Activated T-cell treated with anti-CD3 and anti-CD28 coated beads, Interleukin-2, amount 50 U/mL, for 4 hours (primary cell): ENCODE measurements at regions not wholly inside any gene's neighbourhood (a gene's known extent, or its start where the extent isn't known, plus 50 kb on each side); places are given as distances from the start of the nearest gene placed in this dataset.

Experiments used
- ATAC-seq, 2 donors: fragments of 200-7000 bp; cut with Tn5 transposase; one replicate each; pipeline ENCODE4 v1.10.0; 2021
- DNase-seq: peaks from one replicate; pipeline ENCODE4 v3.0.0-alpha.2; 2020
- H3K27me3 Mint-ChIP-seq: one replicate; pipeline ENCODE4 v1.8.0; 2021; ENCODE audit warnings: low read depth, mixed read lengths
- H3K36me3 Mint-ChIP-seq: one replicate; pipeline ENCODE4 v1.8.0; 2022; ENCODE audit warnings: mixed read lengths; ENCODE audit not compliant: insufficient read depth
- H3K4me1 Mint-ChIP-seq: one replicate; pipeline ENCODE4 v1.8.0; 2021; ENCODE audit warnings: low read depth, mixed read lengths
- H3K4me3 Mint-ChIP-seq: one replicate; pipeline ENCODE4 v1.8.0; 2021; ENCODE audit warnings: mild to moderate bottlenecking, moderate library complexity, mixed read lengths
- H3K9me3 Mint-ChIP-seq: one replicate; pipeline ENCODE4 v1.8.0; 2021; ENCODE audit warnings: mixed read lengths

GRCh38 chr3:174423936-174424335, 435.2 kb upstream of the NAALADL2 start:
- H3K4me3 Mint-ChIP-seq: no peak overlapping the region

GRCh38 chr3:174424656-174425055, 434.5 kb upstream of the NAALADL2 start:
- Mint-ChIP-seq H3K36me3 (no peaks in the 10 kb centered on the region), H3K9me3 (no peaks in the 10 kb centered on the region), H3K4me3 (no peak overlapping the region), H3K4me1 (no peaks in the 10 kb centered on the region), H3K27me3 (no peaks in the 10 kb centered on the region)
- ATAC-seq (no peak), DNase-seq (no peak)

More at GRCh38 chr3:174423936-174424335, 435.2 kb upstream of the NAALADL2 start:
- no peaks in the 10 kb centered on the region for H3K9me3 Mint-ChIP-seq
- no peak for ATAC-seq
- H3K36me3 Mint-ChIP-seq: no peaks in the 10 kb centered on the region
- no peaks in the 10 kb centered on the region for H3K4me1 Mint-ChIP-seq
- no peaks in the 10 kb centered on the region for H3K27me3 Mint-ChIP-seq
- DNase-seq: no peak

- Mint-ChIP-seq H3K36me3 (no peaks in the 10 kb centered on the region), H3K4me1 (no peaks in the 10 kb centered on the region), H3K4me3 (no peak overlapping the region), H3K27me3 (no peaks in the 10 kb centered on the region), H3K9me3 (no peaks in the 10 kb centered on the region)
- DNase-seq (no peak), ATAC-seq (no peak)
Observed at GRCh38 chr3:174425422-174425821, 433.7 kb upstream of the NAALADL2 start.

GRCh38 chr3:174430986-174431385, 428.1 kb upstream of the NAALADL2 start:
- H3K27me3 Mint-ChIP-seq: no peaks in the 10 kb centered on the region
- DNase-seq (no peak), ATAC-seq (no peak)

GRCh38 chr3:174431717-174432116, 427.4 kb upstream of the NAALADL2 start:
- Mint-ChIP-seq H3K36me3 (no peaks in the 10 kb centered on the region), H3K9me3 (no peaks in the 10 kb centered on the region), H3K4me3 (no peak overlapping the region), H3K4me1 (no peaks in the 10 kb centered on the region), H3K27me3 (no peaks in the 10 kb centered on the region)
- DNase-seq: no peak
- ATAC-seq: no peak

More at GRCh38 chr3:174430986-174431385, 428.1 kb upstream of the NAALADL2 start:
- Mint-ChIP-seq H3K4me3 (no peak overlapping the region), H3K4me1 (no peaks in the 10 kb centered on the region), H3K9me3 (no peaks in the 10 kb centered on the region), H3K36me3 (no peaks in the 10 kb centered on the region)

GRCh38 chr3:174436367-174436766, 422.8 kb upstream of the NAALADL2 start:
- H3K9me3 Mint-ChIP-seq: no peaks in the 10 kb centered on the region
- H3K4me3 Mint-ChIP-seq: no peak overlapping the region

GRCh38 chr3:174438501-174439145, 420.5 kb upstream of the NAALADL2 start:
- H3K9me3 Mint-ChIP-seq: no peaks in the 10 kb centered on the region
- no peak for ATAC-seq

More at GRCh38 chr3:174436367-174436766, 422.8 kb upstream of the NAALADL2 start:
- no peak for DNase-seq
- Mint-ChIP-seq H3K4me1 (no peaks in the 10 kb centered on the region), H3K36me3 (no peaks in the 10 kb centered on the region), H3K27me3 (peaks cover 9% of the 10 kb centered on the region)
- ATAC-seq: no peak

GRCh38 chr3:174439331-174440252, 419.5 kb upstream of the NAALADL2 start:
- H3K4me3 Mint-ChIP-seq: no peak overlapping the region
- ATAC-seq (no peak), DNase-seq (no peak)
- H3K4me1 Mint-ChIP-seq: peaks cover 4% of the 10 kb centered on the region
- H3K36me3 Mint-ChIP-seq: no peaks in the 10 kb centered on the region
- H3K9me3 Mint-ChIP-seq: no peaks in the 10 kb centered on the region
- H3K27me3 Mint-ChIP-seq: peaks cover 15% of the 10 kb centered on the region

More at GRCh38 chr3:174438501-174439145, 420.5 kb upstream of the NAALADL2 start:
- Mint-ChIP-seq H3K36me3 (no peaks in the 10 kb centered on the region), H3K27me3 (peaks cover 15% of the 10 kb centered on the region), H3K4me3 (no peak overlapping the region), H3K4me1 (peaks cover 4% of the 10 kb centered on the region)
- DNase-seq: no peak

GRCh38 chr3:174440253-174440701, 418.9 kb upstream of the NAALADL2 start:
- Mint-ChIP-seq H3K9me3 (no peaks in the 10 kb centered on the region), H3K4me1 (peaks cover 4% of the 10 kb centered on the region), H3K4me3 (peak overlapping the region; percentile 38), H3K27me3 (peaks cover 15% of the 10 kb centered on the region), H3K36me3 (no peaks in the 10 kb centered on the region)
- ATAC-seq: no peak
- DNase-seq: no peak

GRCh38 chr3:174440741-174441587, 418.2 kb upstream of the NAALADL2 start:
- Mint-ChIP-seq H3K27me3 (peaks cover 15% of the 10 kb centered on the region), H3K9me3 (no peaks in the 10 kb centered on the region), H3K4me3 (peak overlapping the region; percentile 67), H3K36me3 (no peaks in the 10 kb centered on the region), H3K4me1 (peaks cover 4% of the 10 kb centered on the region)
- ATAC-seq: peak; percentile 82 to 84
- DNase-seq: peak; percentile 18

- no peak for ATAC-seq
- no peaks in the 10 kb centered on the region for H3K9me3 Mint-ChIP-seq
Observed at GRCh38 chr3:174441588-174442301, 417.4 kb upstream of the NAALADL2 start.

GRCh38 chr3:174442302-174442682, 416.8 kb upstream of the NAALADL2 start:
- Mint-ChIP-seq H3K4me1 (peaks cover 4% of the 10 kb centered on the region), H3K4me3 (no peak overlapping the region), H3K9me3 (no peaks in the 10 kb centered on the region), H3K36me3 (no peaks in the 10 kb centered on the region), H3K27me3 (peaks cover 15% of the 10 kb centered on the region)
- ATAC-seq: no peak
- DNase-seq: no peak

More at GRCh38 chr3:174441588-174442301, 417.4 kb upstream of the NAALADL2 start:
- Mint-ChIP-seq H3K27me3 (peaks cover 15% of the 10 kb centered on the region), H3K36me3 (no peaks in the 10 kb centered on the region), H3K4me1 (peaks cover 4% of the 10 kb centered on the region), H3K4me3 (peak overlapping the region; percentile 67)
- DNase-seq: no peak

GRCh38 chr3:174444391-174444790, 414.7 kb upstream of the NAALADL2 start:
- Mint-ChIP-seq H3K36me3 (no peaks in the 10 kb centered on the region), H3K4me1 (peaks cover 4% of the 10 kb centered on the region), H3K9me3 (peaks cover 7% of the 10 kb centered on the region), H3K27me3 (peaks cover 15% of the 10 kb centered on the region), H3K4me3 (no peak overlapping the region)
- ATAC-seq (no peak), DNase-seq (no peak)
